ENCODE measurements at regions not wholly inside any gene's neighbourhood (a gene's known extent, or its start where the extent isn't known, plus 50 kb on each side); places are given as distances from the start of the nearest gene placed in this dataset.

DNA sequence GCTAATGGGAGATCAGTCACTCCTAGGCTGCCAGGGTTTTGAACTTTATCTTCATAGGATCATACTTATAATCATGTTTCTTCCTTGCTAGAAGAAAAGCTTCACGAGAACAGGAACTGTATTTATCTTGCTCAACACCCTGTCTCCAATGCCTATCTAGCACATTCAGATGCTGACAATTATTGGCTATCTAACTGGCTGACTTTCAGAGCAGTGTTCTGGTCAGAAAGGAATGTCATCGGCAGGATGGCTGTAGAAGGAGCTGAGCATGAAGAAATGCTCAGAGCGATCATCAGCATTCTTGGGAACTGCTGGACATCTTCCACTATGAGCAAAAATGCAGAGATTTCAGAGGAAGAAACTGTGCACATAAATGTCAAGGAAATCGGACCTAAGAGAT is 628.0 kb upstream of the NRSN1 start:
- TF ChIP-seq, protein P1, sequence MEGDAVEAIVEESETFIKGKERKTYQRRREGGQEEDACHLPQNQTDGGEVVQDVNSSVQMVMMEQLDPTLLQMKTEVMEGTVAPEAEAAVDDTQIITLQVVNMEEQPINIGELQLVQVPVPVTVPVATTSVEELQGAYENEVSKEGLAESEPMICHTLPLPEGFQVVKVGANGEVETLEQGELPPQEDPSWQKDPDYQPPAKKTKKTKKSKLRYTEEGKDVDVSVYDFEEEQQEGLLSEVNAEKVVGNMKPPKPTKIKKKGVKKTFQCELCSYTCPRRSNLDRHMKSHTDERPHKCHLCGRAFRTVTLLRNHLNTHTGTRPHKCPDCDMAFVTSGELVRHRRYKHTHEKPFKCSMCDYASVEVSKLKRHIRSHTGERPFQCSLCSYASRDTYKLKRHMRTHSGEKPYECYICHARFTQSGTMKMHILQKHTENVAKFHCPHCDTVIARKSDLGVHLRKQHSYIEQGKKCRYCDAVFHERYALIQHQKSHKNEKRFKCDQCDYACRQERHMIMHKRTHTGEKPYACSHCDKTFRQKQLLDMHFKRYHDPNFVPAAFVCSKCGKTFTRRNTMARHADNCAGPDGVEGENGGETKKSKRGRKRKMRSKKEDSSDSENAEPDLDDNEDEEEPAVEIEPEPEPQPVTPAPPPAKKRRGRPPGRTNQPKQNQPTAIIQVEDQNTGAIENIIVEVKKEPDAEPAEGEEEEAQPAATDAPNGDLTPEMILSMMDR (conservative IDR thresholded peaks at IDR 0.05) = no peak
- Histone ChIP-seq H3K4me2 (ENCODE audit: insufficient read depth, insufficient read length, low read length) (no peak overlapping the region), H2BK120ac (ENCODE audit: low read depth, low read length, poor library complexity, severe bottlenecking) (no peak overlapping the region), H3K14ac (ENCODE audit: insufficient read depth, low read length) (no peak overlapping the region), H3K9me3 (ENCODE audit: control insufficient read depth, low read depth, low read length) (no peaks in the 10 kb centered on the region), H4K20me1 (ENCODE audit: control insufficient read depth, insufficient read depth, insufficient read length) (no peaks in the 10 kb centered on the region), H3K4ac (ENCODE audit: low read depth, low read length) (no peak overlapping the region), H2BK15ac (ENCODE audit: low read depth, low read length) (no peak overlapping the region), H4K5ac (ENCODE audit: insufficient read length, low read depth, low read length) (no peak overlapping the region), H4K91ac (ENCODE audit: insufficient read length, low read depth, low read length) (no peak overlapping the region), H2AK5ac (ENCODE audit: insufficient read length, low read length) (no peak overlapping the region), H2BK20ac (ENCODE audit: low read depth, low read length, poor library complexity, severe bottlenecking) (no peak overlapping the region), H3K56ac (ENCODE audit: insufficient read length, low read depth, low read length) (no peak overlapping the region), H3K27me3 (ENCODE audit: insufficient read depth, low read length) (no peaks in the 10 kb centered on the region), H3K79me1 (ENCODE audit: insufficient read depth, low read depth, low read length, poor library complexity, severe bottlenecking) (no peaks in the 10 kb centered on the region), H3K23ac (ENCODE audit: insufficient read length, low read depth, low read length) (no peak overlapping the region), H3K79me2 (ENCODE audit: insufficient read depth, low read length) (no peaks in the 10 kb centered on the region), H3K18ac (ENCODE audit: insufficient read length, low read depth, low read length) (no peak overlapping the region), H3K4me1 (ENCODE audit: insufficient read depth, low read length) (no peaks in the 10 kb centered on the region), H3T11ph (ENCODE audit: low read length) (no peak overlapping the region), H3K9ac (ENCODE audit: extremely low read depth, insufficient read length, low read length) (no peak overlapping the region), H2AFZ (ENCODE audit: low read length) (no peak overlapping the region), H4K8ac (replicated peaks; ENCODE audit: insufficient read length, low read depth, low read length) (no peak overlapping the region), H2BK5ac (ENCODE audit: insufficient read length, low read length) (no peak overlapping the region), H3K23me2 (ENCODE audit: insufficient read length, low read depth, low read length, poor library complexity, severe bottlenecking) (no peaks in the 10 kb centered on the region), H2BK12ac (ENCODE audit: insufficient read length, low read depth, low read length) (no peak overlapping the region), H3K27ac (ENCODE audit: insufficient read length, low read depth, low read length) (no peak overlapping the region)
- H3K27me3 Mint-ChIP-seq (ENCODE audit: low read depth) = no peaks in the 10 kb centered on the region; the same call in 1 of the 2 replicates
- no peaks in the 10 kb centered on the region for H3K9me3 Mint-ChIP-seq
- no peak overlapping the region for H3K27ac Mint-ChIP-seq
- no peak overlapping the region for H3K4me3 Mint-ChIP-seq
- H3K36me3 Mint-ChIP-seq (ENCODE audit: insufficient read depth in 1 of 3, low read depth in 3 of 3) = no peaks in the 10 kb centered on the region
- no peaks in the 10 kb centered on the region for H3K4me1 Mint-ChIP-seq
- DNase-seq = no peak
- no CpG with 5 or more reads among the region's 4 CpGs for WGBS (ENCODE audit: extremely low coverage, insufficient read length, low lambda C conversion rate)
